GM18499 (cell line): ENCODE measurements at regions not wholly inside any gene's neighbourhood (a gene's known extent, or its start where the extent isn't known, plus 50 kb on each side); places are given as distances from the start of the nearest gene placed in this dataset.

Source experiments
- ATAC-seq: cut with Tn5 transposase; IDR thresholded peaks from one replicate; pipeline ENCODE4 v1.9.1; 2021; ENCODE audit warnings: moderate number of reproducible peaks; ENCODE audit not compliant: insufficient read depth, unreplicated experiment

GRCh38 chr2:37532503-37532902 lies 138.9 kb downstream of the CDC42EP3 start:
- no peak for ATAC-seq

GRCh38 chr2:37537316-37537715 lies 134.1 kb downstream of the CDC42EP3 start:
- no peak for ATAC-seq

GRCh38 chr2:37541516-37541915 lies 129.9 kb downstream of the CDC42EP3 start:
- no peak for ATAC-seq

GRCh38 chr2:37543999-37544557 lies 127.4 kb downstream of the CDC42EP3 start:
- ATAC-seq, result no peak

- no peak for ATAC-seq
These were observed 126.8 kb downstream of the CDC42EP3 start for GRCh38 chr2:37544591-37545031.

- ATAC-seq, result no peak
These were observed 121.8 kb downstream of the CDC42EP3 start for GRCh38 chr2:37549598-37549997.

GRCh38 chr2:37550190-37550589 lies 121.3 kb downstream of the CDC42EP3 start:
- no peak for ATAC-seq

- ATAC-seq, result no peak
These were observed 119.7 kb downstream of the CDC42EP3 start for GRCh38 chr2:37551783-37552182.

- no peak for ATAC-seq
These were observed 119.1 kb downstream of the CDC42EP3 start for GRCh38 chr2:37552339-37552738.

GRCh38 chr2:37553411-37554154 lies 117.9 kb downstream of the CDC42EP3 start:
- ATAC-seq, result no peak

GRCh38 chr2:37554155-37554510 lies 117.3 kb downstream of the CDC42EP3 start:
- no peak for ATAC-seq

GRCh38 chr2:37554687-37555086 lies 116.8 kb downstream of the CDC42EP3 start:
- no peak for ATAC-seq

- ATAC-seq, result no peak
These were observed 116.0 kb downstream of the CDC42EP3 start for GRCh38 chr2:37555457-37555856.

GRCh38 chr2:37556256-37556655 lies 115.2 kb downstream of the CDC42EP3 start:
- ATAC-seq, result no peak

- peak; percentile 49 for ATAC-seq
These were observed 112.8 kb downstream of the CDC42EP3 start for GRCh38 chr2:37558623-37559022.

- ATAC-seq, result no peak
These were observed 111.1 kb downstream of the CDC42EP3 start for GRCh38 chr2:37560241-37560848.

GRCh38 chr2:37560863-37561614 lies 110.4 kb downstream of the CDC42EP3 start:
- ATAC-seq, result no peak

GRCh38 chr2:37561615-37562569 lies 109.5 kb downstream of the CDC42EP3 start:
- peak; percentile 67 for ATAC-seq

- ATAC-seq, result no peak
These were observed 107.9 kb downstream of the CDC42EP3 start for GRCh38 chr2:37563375-37564015.
